Astrocyte of the spinal cord (primary cell): ENCODE measurements at regions not wholly inside any gene's neighbourhood (a gene's known extent, or its start where the extent isn't known, plus 50 kb on each side); places are given as distances from the start of the nearest gene placed in this dataset.

ENCODE experiments used
- DNase-seq: peaks from one replicate; pipeline ENCODE4 v3.0.0; 2011; ENCODE audit warnings: low read depth, low spot score
- H3K4me3 ChIP-seq: 2 replicates; pipeline ENCODE4 v1.5.1; 2011; ENCODE audit warnings: low read depth, mild to moderate bottlenecking, low read length, moderate library complexity
- CTCF ChIP-seq: IDR thresholded peaks from 2 replicates; pipeline ENCODE4 v1.5.1; 2012; ENCODE audit warnings: low read depth, mild to moderate bottlenecking, low read length, inconsistent platforms
- in situ Hi-C: cut with HindIII; loops from 2 replicates; pipeline ENCODE4 v1.10.0; 2017; ENCODE audit warnings: low sequenced_read_pairs

DNA sequence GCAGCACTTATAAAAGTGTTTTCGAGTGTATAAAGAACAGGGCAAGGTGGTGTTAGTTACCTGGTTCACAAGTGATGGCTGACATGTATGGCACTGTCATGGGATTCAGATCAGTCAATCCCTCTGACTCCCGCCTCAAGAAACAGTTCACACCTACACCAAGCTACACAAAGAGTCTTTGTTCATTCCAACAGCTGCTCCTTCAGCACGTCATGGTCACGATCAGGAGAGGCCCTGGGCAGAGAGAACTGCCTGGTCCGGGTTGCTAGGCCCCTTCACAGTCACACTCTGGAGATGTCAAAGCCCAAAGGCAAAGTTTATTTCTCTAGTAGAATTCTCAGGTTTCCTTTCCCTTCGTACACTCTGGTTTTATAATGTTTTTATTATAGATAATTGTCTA lies 426.7 kb downstream of the ZSWIM6 start:
- TF ChIP-seq CTCF: no peak
- H3K4me3 ChIP-seq: no peak overlapping the region
- no peak for DNase-seq
- in situ Hi-C loops: no loop called here

DNA sequence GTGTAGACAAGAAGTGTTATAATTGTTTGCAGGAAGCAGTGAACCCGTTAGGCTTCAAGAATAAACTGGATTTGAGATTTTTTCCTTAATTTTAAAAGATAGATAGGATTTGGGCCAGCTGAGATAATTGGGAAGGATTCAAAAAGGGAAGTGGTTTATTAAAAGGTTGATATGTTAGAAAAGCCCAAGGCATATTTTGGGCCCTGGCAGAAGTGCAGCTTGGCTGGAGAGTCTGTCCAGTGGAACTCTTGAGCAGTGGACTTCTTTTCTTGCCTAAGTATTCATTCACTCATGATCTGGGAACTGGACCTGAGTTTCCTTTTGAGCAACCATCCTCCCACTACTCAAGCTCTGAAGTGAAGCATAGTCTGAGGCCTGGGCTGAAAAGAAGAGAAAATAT lies 433.4 kb downstream of the ZSWIM6 start:
- in situ Hi-C loops: no loop called here
- no peak for DNase-seq
- H3K4me3 ChIP-seq: no peak overlapping the region
- no peak for TF ChIP-seq CTCF

- in situ Hi-C loops: no loop called here
- TF ChIP-seq CTCF: no peak
- no peak overlapping the region for H3K4me3 ChIP-seq
These were observed 434.1 kb downstream of the ZSWIM6 start for GRCh38 chr5:61766141-61766540.

GRCh38 chr5:61767231-61768080 lies 435.4 kb downstream of the ZSWIM6 start:
- in situ Hi-C loops: no loop called here
- no peak for TF ChIP-seq CTCF
- no peak for DNase-seq
- no peak overlapping the region for H3K4me3 ChIP-seq

More at GRCh38 chr5:61766141-61766540, 434.1 kb downstream of the ZSWIM6 start:
- DNase-seq: no peak

DNA sequence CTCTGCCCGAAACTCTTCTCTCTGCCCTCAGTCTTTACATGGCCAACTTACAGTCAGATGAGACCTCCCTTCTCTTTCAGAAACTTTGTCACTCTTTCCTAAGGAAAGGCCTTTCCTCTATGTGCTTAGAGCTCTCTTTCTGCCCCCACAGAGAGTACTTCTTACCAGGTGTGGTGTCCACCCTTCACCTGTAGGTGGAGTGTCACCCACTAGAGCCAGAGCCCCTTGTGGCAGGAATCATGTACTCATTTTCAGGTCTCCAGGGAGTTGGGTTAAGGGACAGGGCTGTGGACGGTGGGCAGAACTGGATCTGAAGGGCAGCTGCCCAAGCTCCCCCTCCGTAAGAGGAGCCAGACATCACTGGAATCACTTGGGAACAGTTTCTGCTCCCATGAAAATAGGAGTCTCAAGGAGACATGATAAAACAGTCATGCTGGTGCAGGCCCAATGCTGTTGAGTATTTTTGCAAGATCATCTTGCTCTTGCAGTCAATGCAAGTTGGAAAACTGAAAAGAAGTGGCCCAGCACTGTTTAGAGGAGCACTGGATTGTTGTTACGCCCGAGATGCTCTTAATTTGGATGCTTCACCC lies 436.7 kb downstream of the ZSWIM6 start:
- peak; percentile 9 for DNase-seq
- peak; percentile 65 for TF ChIP-seq CTCF
- in situ Hi-C loops: no loop called here
- H3K4me3 ChIP-seq: no peak overlapping the region

DNA sequence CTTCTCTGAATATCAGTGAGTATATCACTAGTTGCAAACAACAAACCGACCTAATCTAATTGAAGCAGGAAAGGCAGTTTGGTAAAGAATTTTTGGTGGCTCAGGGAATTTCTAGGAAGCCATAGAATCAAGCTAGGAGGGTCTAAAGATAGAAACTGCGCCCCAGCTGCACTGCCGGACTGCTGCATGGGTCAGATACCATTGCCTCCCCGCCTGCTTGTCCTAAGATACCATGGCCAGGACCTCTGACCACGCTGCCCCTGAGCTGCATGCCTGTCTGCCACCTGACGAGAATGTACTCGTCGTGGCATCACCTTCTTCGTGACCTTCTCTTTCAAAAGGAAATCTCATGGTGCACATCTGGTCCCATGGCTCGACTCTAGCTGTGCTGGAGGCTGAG lies 439.0 kb downstream of the ZSWIM6 start:
- in situ Hi-C loops: no loop called here
- no peak for TF ChIP-seq CTCF

More for the DNA sequence above, 439.0 kb downstream of the ZSWIM6 start:
- DNase-seq: no peak
- H3K4me3 ChIP-seq: no peak overlapping the region
